Dendritic cell treated with granulocyte-macrophage colony-stimulating factor and Interleukin-4, amounts not matched to agents 40 ng/mL and 50 ng/mL, for 4 days (primary cell): ENCODE measurements at regions not wholly inside any gene's neighbourhood (a gene's known extent, or its start where the extent isn't known, plus 50 kb on each side); places are given as distances from the start of the nearest gene placed in this dataset.
"Not testable (repeated sequence)": the region's sequence is repeated elsewhere in the genome, so short reads cannot be mapped to it uniquely, and the experiment has no call there.

Experiments
- H3K27ac Mint-ChIP-seq: one replicate; pipeline ENCODE4 v1.8.0; 2022; ENCODE audit warnings: mild to moderate bottlenecking, mixed read lengths
- H3K27me3 Mint-ChIP-seq: one replicate; pipeline ENCODE4 v1.8.0; 2022; ENCODE audit warnings: mild to moderate bottlenecking, mixed read lengths
- H3K36me3 Mint-ChIP-seq: one replicate; pipeline ENCODE4 v1.8.0; 2022; ENCODE audit warnings: low read depth, mixed read lengths
- H3K4me1 Mint-ChIP-seq: one replicate; pipeline ENCODE4 v1.8.0; 2022; ENCODE audit warnings: low read depth, mixed read lengths
- H3K4me3 Mint-ChIP-seq: one replicate; pipeline ENCODE4 v1.8.0; 2022; ENCODE audit warnings: mild to moderate bottlenecking, moderate library complexity, mixed read lengths
- H3K9me3 Mint-ChIP-seq: one replicate; pipeline ENCODE4 v1.8.0; 2022; ENCODE audit warnings: mixed read lengths
- intact Hi-C: fragments of 100-400 bp; cut with micrococcal nuclease; formaldehyde crosslinking; loops from one replicate; pipeline ENCODE4 v1.15.0; 2022

DNA sequence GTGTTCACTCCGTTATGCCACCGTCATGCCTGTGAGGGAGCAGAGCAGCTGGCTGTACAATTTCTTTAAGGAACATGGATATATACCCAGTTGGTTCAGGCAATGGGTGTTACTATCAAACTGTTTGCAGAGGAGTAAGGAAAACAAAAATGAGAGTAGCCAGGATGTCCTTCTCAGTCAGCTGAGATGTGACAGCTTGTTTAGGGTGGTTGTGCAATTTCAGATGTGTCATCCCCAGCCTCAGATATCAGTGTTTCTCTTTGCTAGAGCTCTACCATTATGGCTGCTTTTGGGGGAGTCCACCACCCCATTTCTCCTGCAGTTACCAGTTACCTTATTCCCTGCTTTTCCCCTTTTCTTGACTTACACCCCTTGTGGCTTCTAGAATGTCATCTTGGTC lies 135.2 kb upstream of the SLC24A2 start:
- Mint-ChIP-seq H3K4me1 (peaks cover 14% of the 10 kb centered on the region), H3K27me3 (peaks cover 16% of the 10 kb centered on the region), H3K4me3 (no peak overlapping the region), H3K36me3 (no peaks in the 10 kb centered on the region), H3K27ac (no peak overlapping the region), H3K9me3 (no peaks in the 10 kb centered on the region)
- intact Hi-C loops = loop anchor here (10.0 kb wide), 1 partner anchor 701 kb away; the partner anchor contains the start of gene MLLT3

DNA sequence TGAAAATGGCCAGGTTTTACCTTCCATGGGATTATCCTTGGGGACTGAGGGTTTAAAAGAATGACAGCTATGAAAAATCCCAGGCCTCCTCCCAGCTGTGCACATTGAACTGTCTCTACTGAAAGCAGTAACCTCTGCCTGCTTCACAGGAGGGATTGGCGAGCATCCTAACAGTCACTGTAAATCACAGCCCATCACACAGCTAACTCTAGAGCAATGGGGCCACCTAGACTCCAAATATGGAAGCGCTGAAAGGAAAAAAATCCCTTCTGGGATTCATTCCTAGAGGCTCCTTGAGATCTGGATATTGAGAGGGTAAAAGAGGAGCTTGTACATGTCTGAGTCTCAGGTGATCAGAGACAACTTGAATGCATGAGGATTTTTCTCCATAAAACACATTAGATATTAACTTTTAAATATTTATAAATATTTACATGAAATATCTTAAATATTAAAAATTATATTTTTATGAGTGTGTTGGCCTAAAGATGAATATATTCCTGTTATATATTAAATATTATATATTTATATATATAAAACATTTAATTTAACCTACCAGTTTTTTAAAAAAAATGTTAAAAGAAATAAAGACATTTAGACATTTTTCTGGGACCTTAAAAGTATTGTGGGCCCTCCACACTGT lies 133.8 kb upstream of the SLC24A2 start:
- Mint-ChIP-seq H3K4me1 (peaks cover 14% of the 10 kb centered on the region), H3K27ac (no peak overlapping the region), H3K36me3 (no peaks in the 10 kb centered on the region), H3K9me3 (no peaks in the 10 kb centered on the region), H3K4me3 (no peak overlapping the region), H3K27me3 (peaks cover 13% of the 10 kb centered on the region)
- intact Hi-C loops = loop anchor here (10.0 kb wide), 1 partner anchor 702 kb away; the partner anchor contains the start of gene MLLT3

DNA sequence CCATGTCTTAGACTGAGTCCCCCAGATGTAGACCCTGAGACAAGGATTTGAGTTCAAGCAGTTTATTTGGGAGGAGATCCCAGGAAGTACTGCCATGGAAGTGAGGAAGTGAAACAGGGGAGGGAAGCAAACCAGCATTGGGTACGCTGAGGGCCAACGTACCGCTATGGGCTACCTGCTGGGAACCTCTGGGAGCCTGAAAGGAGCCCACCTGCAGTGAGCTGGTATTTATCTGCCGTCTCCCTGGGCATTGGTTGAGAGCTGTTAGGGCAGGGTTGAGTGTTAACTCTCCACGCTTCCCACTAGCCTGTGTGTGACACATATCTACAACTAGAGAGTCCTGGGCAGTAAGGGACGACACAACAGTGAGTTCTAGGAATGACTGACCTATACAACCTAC lies 131.6 kb upstream of the SLC24A2 start:
- H3K4me1 Mint-ChIP-seq = peaks cover 7% of the 10 kb centered on the region
- no peaks in the 10 kb centered on the region for H3K36me3 Mint-ChIP-seq
- H3K9me3 Mint-ChIP-seq = no peaks in the 10 kb centered on the region
- H3K27ac Mint-ChIP-seq = no peak overlapping the region
- peaks cover 4% of the 10 kb centered on the region for H3K27me3 Mint-ChIP-seq
- intact Hi-C loops = loop anchor here (10.0 kb wide), 1 partner anchor 704 kb away; the partner anchor contains the start of gene MLLT3
- no peak overlapping the region for H3K4me3 Mint-ChIP-seq

DNA sequence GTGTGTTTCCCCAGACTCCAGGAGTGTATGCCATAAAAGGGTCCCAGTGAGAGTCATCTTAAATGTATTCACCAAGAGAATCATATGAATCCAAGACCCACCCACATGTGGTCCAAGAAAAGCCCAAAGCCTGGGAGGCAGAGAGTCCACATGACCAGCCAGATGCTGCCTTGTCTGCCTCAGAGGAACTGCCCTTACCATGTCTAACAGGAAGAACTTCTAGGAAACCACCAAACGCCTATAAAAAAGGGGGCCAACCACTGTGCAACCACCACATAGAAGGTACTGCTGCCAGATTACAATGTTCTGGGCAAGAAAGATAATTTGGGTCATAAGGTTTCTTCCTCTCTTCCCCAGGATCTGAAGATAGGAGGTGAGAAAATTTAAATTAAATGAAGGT lies 129.8 kb upstream of the SLC24A2 start:
- Mint-ChIP-seq H3K27ac (no peak overlapping the region), H3K4me1 (no peaks in the 10 kb centered on the region), H3K27me3 (peaks cover 3% of the 10 kb centered on the region), H3K36me3 (no peaks in the 10 kb centered on the region), H3K9me3 (no peaks in the 10 kb centered on the region), H3K4me3 (no peak overlapping the region)
- intact Hi-C loops = loop anchor here (10.0 kb wide), 1 partner anchor 434 kb away; no protein-coding TSS in a partner anchor

DNA sequence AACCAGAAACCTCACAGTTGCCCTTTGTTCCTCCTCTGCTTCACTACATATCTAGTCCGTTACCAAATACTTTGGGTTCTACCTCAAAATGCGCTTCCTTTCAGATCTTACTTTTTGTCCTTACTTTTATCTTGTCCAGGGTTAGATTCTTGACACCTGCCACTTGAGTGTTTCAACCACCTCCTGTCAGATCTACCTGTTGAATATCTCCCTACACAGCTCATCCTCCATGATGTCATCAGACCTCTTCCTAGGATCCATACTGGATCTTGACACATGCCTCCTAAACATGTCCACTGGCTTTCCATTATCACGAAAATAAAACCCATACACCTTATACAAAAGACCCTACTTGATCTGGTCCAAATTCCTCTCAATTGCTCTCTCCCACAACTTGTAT lies 125.2 kb upstream of the SLC24A2 start:
- Mint-ChIP-seq H3K9me3 (no peaks in the 10 kb centered on the region), H3K36me3 (no peaks in the 10 kb centered on the region), H3K4me1 (no peaks in the 10 kb centered on the region), H3K27me3 (peaks cover 3% of the 10 kb centered on the region), H3K4me3 (no peak overlapping the region), H3K27ac (no peak overlapping the region)
- intact Hi-C loops = loop anchor here (10.0 kb wide), 1 partner anchor 429 kb away; no protein-coding TSS in a partner anchor

DNA sequence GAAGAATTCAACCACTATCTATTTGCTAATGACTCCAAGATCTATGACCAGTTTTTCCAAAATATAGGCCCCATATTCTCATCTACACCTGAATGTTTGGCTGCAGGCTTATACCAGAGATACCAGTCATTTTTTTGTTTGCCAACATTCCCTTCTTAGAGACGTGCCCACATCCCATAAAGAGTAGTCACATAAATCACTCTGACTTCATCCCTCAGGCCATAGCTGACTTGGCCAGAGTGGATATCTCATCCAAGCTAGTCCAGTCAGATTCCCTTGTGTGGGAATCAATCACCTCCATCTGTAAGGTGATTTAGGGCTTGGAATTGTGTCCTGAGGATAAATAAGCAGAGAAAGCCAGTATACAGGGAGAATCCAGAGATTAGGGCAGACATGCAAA lies 124.3 kb upstream of the SLC24A2 start:
- H3K9me3 Mint-ChIP-seq = no peaks in the 10 kb centered on the region
- no peak overlapping the region for H3K4me3 Mint-ChIP-seq
- H3K27me3 Mint-ChIP-seq = no peaks in the 10 kb centered on the region
- H3K27ac Mint-ChIP-seq = no peak overlapping the region
- no peaks in the 10 kb centered on the region for H3K4me1 Mint-ChIP-seq
- H3K36me3 Mint-ChIP-seq = no peaks in the 10 kb centered on the region
- intact Hi-C loops = loop anchor here (10.0 kb wide), 1 partner anchor 428 kb away; no protein-coding TSS in a partner anchor

DNA sequence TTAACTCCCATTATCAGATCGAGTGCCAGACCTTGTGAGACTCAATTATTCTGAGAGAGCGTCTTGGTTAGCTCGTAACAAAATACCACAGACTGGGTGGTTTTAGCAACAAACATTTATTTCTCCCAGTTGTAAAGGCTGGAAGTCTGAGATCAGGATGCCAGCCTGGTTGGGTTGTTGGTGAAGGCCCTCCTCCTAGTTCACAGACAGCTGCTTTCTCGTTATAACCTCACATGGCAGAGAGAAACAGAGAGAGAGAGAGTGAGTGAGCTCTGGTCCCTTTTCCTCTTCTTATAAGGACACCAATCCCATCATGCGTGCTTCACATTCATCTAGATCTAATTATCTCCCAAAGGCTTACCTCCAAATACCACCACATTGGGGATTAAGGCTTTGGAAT lies 114.2 kb upstream of the SLC24A2 start:
- no peaks in the 10 kb centered on the region for H3K9me3 Mint-ChIP-seq
- no peaks in the 10 kb centered on the region for H3K36me3 Mint-ChIP-seq
- H3K4me1 Mint-ChIP-seq = no peaks in the 10 kb centered on the region
- intact Hi-C loops = no loop called here
- H3K27ac Mint-ChIP-seq = no peak overlapping the region
- no peaks in the 10 kb centered on the region for H3K27me3 Mint-ChIP-seq
- no peak overlapping the region for H3K4me3 Mint-ChIP-seq

DNA sequence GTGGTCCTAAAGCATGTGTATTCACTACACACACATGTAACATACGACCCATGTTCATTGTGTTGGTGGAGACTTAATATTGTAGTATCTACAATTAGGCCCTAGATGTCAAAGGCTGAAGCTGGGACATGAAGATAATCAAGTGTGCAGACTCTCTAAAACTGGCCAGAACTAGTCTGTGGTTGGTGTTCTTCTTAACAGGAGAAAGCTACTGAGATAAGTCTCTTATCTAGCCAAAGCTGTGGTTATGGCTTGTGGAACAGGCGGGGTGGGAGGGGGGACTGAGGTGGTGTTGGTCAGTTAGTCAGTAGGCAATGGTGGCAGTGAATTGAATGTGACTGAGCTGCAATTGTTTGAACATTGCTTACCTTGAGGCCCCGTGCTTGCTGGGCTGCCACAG lies 112.7 kb upstream of the SLC24A2 start:
- Mint-ChIP-seq H3K4me3 (no peak overlapping the region), H3K9me3 (no peaks in the 10 kb centered on the region), H3K4me1 (no peaks in the 10 kb centered on the region), H3K27ac (no peak overlapping the region), H3K36me3 (no peaks in the 10 kb centered on the region), H3K27me3 (no peaks in the 10 kb centered on the region)
- intact Hi-C loops = no loop called here

DNA sequence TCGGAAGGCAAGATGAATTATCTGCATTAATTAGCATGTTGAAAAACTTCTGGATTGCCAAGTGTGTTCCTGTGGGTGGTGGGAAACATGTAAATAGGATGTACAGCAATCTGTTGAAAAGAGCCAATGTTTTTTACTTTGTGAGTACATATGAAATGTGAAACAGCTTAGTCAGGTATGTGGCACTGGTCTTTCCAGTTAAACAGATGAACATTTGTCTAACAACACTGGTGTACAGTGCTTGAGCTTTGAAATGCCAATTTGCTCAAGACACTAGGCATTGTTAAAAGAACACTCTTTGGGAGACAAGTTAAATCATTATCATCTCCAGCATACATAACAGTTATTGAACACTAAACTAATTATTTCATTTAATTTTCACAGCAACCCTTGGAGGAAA lies 107.3 kb upstream of the SLC24A2 start:
- H3K4me1 Mint-ChIP-seq = no peaks in the 10 kb centered on the region
- no peak overlapping the region for H3K4me3 Mint-ChIP-seq
- intact Hi-C loops = no loop called here
- no peaks in the 10 kb centered on the region for H3K9me3 Mint-ChIP-seq
- no peaks in the 10 kb centered on the region for H3K27me3 Mint-ChIP-seq
- H3K36me3 Mint-ChIP-seq = no peaks in the 10 kb centered on the region
- H3K27ac Mint-ChIP-seq = no peak overlapping the region

DNA sequence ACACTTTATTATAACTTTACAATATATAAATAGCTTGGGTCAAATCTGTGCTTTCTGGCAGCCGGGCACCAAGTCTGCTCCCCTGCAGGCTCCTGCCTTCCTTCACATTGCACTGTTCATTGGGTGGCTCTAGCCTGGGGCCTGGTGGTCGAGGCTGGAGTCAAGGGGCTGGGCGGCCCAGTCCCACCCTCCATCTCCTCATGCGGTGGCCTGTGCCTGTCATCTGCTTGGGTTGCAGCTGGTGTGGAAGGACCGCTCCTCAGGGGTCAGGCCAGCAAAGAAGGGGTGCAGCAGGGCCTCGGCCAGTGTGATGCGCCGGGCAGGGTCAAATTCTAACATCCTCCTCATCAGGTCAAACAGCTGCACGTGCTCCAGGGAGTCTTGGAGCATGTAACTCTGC lies 106.7 kb upstream of the SLC24A2 start:
- H3K4me3 Mint-ChIP-seq, H3K36me3 Mint-ChIP-seq, H3K27ac Mint-ChIP-seq, H3K4me1 Mint-ChIP-seq, H3K9me3 Mint-ChIP-seq, intact Hi-C loops, H3K27me3 Mint-ChIP-seq: not testable (repeated sequence)

DNA sequence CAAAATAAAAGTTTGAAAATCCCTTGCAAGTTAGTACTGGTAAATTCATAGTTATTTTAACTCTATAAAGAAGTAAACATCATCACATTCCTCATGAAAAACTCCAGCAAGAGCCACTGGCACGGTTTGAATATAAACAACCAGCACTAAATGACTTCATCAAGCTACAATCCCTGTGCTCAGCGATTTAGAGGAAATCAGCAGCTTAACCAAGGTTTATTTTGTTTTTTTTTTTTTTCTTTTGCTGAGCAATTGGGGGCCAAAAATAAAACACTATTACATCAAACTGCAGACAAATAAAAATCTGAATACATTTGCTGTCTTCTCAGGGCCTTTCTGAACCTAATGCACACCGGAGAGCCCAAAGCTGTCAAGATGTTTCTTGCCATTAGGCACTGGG lies 106.2 kb upstream of the SLC24A2 start:
- Mint-ChIP-seq H3K4me3 (no peak overlapping the region), H3K9me3 (no peaks in the 10 kb centered on the region), H3K4me1 (no peaks in the 10 kb centered on the region), H3K27ac (no peak overlapping the region), H3K36me3 (no peaks in the 10 kb centered on the region), H3K27me3 (no peaks in the 10 kb centered on the region)
- intact Hi-C loops = no loop called here

DNA sequence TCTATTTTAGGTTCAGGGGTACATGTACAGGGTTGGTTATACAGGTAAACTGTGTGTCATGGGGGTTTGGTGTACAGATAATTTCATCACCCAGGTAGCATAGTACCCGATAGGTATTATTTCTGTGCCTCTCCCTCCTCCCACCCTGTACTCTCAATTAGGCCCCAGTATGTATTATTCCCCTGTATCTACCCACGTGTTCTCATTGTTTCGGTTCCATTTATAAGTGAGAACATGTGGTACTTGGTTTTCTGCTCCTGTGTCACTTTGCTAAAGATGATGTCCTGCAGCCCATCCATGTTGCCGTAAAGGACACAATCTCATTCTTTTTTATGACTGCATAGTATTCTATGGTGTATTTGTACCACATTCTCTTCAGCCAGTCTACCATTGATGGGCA lies 96.8 kb upstream of the SLC24A2 start:
- Mint-ChIP-seq H3K4me3 (no peak overlapping the region), H3K27me3 (no peaks in the 10 kb centered on the region), H3K27ac (no peak overlapping the region), H3K4me1 (no peaks in the 10 kb centered on the region), H3K9me3 (peaks cover 3% of the 10 kb centered on the region), H3K36me3 (no peaks in the 10 kb centered on the region)
- intact Hi-C loops = no loop called here

DNA sequence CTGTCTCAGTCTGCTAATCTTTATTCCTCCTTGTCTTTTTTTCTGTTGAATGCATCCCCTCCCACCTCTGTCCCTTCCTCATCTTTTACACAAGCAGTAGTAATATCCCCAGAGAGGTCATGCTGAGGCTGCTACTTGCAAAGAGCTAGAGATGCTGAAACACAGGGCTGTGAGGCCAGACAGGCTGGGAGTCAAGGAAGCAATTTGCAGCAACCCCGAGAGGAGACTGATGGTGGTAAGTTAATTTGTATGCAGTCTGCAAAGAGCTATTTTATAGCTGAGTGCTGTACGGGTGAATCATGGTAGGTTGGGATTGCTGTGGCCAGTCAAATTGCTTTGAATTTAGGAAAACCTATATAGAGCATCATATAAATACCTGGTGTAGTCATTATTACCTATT lies 90.2 kb upstream of the SLC24A2 start:
- Mint-ChIP-seq H3K27me3 (peaks cover 1% of the 10 kb centered on the region), H3K9me3 (peaks cover 9% of the 10 kb centered on the region), H3K4me3 (no peak overlapping the region), H3K36me3 (no peaks in the 10 kb centered on the region), H3K4me1 (no peaks in the 10 kb centered on the region), H3K27ac (no peak overlapping the region)
- intact Hi-C loops = no loop called here

DNA sequence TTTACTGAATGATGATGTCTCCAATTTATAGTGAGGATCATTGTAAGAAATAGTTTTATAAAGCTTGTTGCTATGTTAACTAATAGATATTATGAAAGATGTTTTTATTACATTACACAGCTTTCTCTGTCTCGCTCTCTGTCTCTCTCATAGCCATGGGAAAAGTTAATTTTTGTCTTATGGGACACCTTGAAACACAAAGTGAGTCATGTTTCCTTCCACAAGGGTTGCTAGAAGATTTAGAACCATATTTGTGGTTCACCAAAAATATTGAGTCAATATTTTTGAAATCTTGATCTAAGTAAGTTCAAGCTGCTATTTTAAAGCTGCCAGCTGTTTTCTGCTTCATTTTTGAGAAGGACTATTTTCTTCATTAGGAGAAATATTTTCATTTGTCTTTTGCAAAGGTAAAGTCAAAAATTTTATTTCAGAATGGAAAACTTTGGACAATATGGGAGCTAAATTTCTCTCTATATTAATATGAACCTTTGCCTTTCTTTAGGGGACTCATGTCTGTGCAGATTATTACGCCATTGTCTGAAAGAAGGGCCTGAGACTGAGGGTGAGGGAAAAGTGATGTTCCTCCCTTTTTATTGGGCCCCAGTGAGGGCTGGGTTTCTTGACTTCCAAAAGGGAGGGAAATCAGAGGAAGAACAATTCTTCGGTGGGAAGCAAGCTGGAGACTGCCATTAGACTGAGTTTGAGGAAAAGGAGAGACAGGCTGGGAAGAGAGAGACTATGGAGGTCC lies 87.9 kb upstream of the SLC24A2 start:
- peaks cover 1% of the 10 kb centered on the region for H3K27me3 Mint-ChIP-seq
- no peaks in the 10 kb centered on the region for H3K36me3 Mint-ChIP-seq
- no peak overlapping the region for H3K4me3 Mint-ChIP-seq
- no peaks in the 10 kb centered on the region for H3K4me1 Mint-ChIP-seq
- peaks cover 31% of the 10 kb centered on the region for H3K9me3 Mint-ChIP-seq
- intact Hi-C loops = no loop called here
- no peak overlapping the region for H3K27ac Mint-ChIP-seq
